ENCODE measurements at regions not wholly inside any gene's neighbourhood (a gene's known extent, or its start where the extent isn't known, plus 50 kb on each side); places are given as distances from the start of the nearest gene placed in this dataset.

DNA sequence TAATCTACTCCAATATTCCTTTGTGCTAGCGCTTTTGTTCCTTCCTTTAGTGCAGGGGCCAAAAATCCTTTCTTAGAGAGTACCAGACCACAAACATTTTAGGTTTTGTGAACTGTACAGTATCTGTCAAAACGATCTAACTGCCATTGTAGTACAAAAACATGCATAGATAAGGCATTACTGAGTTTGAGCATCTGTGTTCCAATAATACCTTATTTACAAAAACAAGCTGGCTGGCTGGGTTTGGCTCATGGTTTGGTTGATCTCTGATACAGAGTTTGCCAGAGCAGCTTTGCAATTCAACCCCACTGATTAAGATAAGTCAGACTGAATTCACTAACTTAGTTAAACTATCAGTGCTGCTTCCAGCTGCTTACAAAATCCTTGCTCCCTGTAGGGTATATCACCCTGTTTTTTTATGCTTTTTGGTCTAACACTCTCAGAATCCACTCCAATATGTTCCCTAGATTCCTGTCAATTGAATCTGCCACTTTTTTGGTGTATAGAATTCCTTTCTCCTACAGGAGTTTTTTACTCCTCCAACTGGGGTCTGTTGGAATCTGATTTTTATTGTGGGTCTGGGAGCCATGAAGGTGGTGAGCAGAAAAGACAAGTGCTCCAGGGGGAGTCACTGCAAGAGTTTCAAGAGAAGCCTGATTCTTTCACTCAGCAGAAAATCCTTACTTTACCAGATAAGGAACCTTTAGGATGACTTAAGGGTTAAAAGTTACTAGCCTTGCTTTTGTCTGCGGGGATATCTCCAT, 1399.4 kb downstream of the EFNB2 start:
- no peak for TF ChIP-seq POLR2A (IDR thresholded peaks at IDR 0.05)
- TF ChIP-seq, protein P1, sequence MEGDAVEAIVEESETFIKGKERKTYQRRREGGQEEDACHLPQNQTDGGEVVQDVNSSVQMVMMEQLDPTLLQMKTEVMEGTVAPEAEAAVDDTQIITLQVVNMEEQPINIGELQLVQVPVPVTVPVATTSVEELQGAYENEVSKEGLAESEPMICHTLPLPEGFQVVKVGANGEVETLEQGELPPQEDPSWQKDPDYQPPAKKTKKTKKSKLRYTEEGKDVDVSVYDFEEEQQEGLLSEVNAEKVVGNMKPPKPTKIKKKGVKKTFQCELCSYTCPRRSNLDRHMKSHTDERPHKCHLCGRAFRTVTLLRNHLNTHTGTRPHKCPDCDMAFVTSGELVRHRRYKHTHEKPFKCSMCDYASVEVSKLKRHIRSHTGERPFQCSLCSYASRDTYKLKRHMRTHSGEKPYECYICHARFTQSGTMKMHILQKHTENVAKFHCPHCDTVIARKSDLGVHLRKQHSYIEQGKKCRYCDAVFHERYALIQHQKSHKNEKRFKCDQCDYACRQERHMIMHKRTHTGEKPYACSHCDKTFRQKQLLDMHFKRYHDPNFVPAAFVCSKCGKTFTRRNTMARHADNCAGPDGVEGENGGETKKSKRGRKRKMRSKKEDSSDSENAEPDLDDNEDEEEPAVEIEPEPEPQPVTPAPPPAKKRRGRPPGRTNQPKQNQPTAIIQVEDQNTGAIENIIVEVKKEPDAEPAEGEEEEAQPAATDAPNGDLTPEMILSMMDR (IDR thresholded peaks at IDR 0.05): no peak
